Hippocampal formation (tissue), 2 donors: ENCODE measurements at regions not wholly inside any gene's neighbourhood (a gene's known extent, or its start where the extent isn't known, plus 50 kb on each side); places are given as distances from the start of the nearest gene placed in this dataset.

Experiments
- DNase-seq, 2 donors: peaks; one replicate each; lab custom pipeline; 2025; lab: John Stamatoyannopoulos, UW

DNA sequence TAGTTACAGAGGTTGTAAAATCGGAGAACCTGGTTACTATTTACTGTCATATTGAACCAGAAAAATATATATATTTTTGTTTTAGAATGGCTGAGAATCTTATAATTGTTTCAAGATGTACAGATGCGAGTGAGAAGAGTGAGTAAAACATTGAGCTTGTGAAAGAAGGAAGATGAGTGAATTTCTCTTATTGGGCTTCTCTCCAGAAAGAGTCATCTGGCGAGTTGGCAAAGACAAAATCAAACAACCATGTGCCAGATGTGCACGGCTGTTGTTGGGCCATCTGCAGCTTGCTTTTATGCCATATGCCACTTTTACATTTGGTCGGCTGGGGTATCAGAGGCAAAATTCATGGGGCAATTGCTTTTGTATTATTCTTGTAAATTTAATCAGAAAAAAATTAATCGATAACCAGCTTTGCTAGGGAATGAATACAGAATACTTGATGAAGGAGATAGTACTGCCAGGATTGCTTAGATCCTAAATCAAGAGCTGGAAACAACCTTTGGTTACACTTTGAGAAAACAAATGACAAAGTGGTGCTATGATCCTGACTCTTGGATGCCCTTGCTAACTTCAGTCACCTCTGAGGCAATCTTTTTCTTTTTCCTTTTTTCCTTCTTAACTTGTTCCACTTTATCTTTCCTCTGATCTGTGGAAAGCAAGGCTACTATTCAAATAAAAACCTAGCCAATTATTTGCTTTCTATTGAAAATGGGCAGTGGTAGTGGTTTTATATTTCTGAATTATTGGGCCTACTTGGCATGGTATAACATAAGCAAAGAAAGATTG, 97.1 kb upstream of the GRIK2 start:
- no peak for DNase-seq

DNA sequence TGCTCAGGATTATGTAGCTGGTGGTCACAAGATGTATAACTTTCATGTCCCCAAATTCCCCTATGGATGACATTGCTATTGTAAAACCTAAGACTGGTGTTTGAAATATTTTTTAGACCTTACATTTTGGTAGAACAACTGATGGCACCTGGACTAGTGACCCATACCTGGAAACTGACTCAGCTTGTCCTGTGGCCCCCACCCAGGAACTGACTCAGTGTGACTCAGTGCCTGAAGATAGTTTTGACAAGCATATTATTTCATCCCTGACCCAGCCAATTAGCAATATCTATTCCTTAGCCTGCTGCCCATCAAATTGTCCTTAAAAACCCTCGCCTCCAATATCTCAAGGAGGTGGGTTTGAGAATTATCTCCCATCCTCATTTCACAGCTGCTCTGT, 90.9 kb upstream of the GRIK2 start:
- no peak for DNase-seq

DNA sequence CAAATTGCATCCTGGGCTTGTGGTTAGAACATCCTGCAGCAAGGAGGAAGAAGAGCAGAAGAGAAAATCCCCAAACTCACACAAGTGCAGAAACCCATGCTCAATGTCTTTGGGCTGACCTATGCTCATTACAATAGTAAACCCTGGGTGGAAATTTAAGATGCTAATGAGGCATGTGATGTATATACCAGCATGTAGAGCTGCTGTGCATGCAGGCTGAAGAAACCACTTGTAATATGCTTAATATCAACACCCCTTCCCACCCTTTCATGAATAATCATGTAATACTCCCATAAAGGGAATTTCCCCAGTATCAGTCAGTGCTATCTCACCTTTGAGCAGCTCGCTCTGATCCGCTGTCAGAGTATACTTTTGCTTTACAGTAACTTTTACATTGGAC, 90.0 kb upstream of the GRIK2 start:
- no peak for DNase-seq

DNA sequence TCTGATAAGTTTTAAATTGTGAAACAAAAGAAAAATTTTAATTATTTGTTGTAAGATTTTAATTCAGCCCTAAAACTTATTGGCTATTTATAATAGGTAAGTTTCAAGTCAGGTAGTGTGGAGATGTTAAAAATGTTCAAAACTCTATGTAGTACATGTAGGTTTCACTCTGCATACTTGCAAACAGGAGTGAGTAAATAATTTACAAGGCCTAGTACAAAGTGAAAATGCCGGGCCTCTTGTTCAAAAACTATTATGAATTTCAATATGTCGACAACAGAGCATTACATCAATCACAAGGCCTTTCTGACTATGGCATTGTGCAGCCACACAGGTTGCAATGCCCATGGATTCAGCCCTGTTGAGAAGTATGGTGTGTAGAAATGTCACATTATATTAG, 80.9 kb upstream of the GRIK2 start:
- no peak for DNase-seq

DNA sequence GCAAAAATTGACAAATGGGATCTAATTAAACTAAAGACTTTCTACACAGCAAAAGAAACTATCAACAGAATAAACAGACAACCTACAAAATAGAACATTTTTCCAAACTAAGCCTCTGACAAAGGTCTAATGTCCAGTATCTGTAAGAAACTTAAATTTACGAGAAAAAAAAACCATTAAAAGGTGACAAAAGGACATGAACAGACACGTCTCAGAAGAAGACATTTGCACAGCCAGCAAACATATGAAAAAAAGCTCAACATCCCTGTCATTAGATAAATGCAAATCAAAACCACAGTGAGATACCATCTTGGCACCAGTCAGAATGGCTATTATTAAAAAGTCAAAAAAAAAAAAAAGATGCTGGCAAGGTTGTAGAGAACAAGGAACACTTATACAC, 70.6 kb upstream of the GRIK2 start:
- no peak for DNase-seq

DNA sequence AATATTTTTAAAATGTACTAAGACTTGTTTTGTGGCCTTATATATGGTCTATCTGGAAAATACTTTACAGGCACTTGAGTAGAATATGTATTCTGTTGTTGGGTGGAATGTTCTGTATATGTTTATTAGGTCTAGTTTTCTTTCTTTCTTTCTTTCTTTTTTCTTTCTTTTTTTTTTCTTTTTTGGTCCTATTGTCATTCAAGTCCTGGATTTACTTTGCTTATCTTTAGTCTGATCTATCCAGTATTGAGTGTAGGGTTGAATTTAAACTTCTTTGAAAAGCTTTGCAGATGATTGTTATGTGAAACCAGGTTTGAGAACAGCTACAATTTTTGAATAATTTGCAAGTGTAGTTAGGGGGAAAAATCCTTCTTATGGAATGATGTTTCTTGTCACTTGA, 67.1 kb upstream of the GRIK2 start:
- DNase-seq = no peak

DNA sequence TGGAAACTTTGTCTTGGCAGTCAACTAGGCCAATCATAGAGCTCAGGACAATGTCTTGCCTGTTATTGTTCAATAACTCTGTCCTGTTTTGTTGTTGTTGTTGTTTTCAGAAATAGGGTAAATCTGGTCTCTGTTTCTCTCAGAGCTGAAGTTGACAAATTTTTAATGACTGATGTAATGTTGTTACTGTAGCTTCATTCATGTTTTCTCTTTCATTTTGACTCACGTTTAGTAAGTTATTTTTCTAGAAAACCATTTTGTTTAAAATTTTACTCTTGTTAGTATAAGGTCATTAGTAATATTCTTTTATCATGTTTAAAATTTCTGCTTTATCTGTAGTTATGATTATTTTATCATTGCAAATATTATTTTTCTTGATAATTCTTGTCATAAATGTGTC, 51.6 kb upstream of the GRIK2 start:
- DNase-seq = no peak
